Stimulated activated CD4-positive, alpha-beta T cell treated with anti-CD3 and anti-CD28 coated beads, Interleukin-4, amount 100 ng/mL, for 4 hours (primary cell): ENCODE measurements at regions not wholly inside any gene's neighbourhood (a gene's known extent, or its start where the extent isn't known, plus 50 kb on each side); places are given as distances from the start of the nearest gene placed in this dataset.
"Not testable (repeated sequence)": the region's sequence is repeated elsewhere in the genome, so short reads cannot be mapped to it uniquely, and the experiment has no call there.

Experiments used
- DNase-seq, 2 experiments: peaks; one replicate each; pipeline ENCODE4 v3.0.0-alpha.2; 2020

GRCh38 chrX:9390121-9390520 is 74.7 kb upstream of the TBL1X start:
- no peak for DNase-seq

GRCh38 chrX:9390693-9391368 is 74.0 kb upstream of the TBL1X start:
- no peak for DNase-seq

GRCh38 chrX:9392445-9392844 is 72.4 kb upstream of the TBL1X start:
- no peak for DNase-seq

- DNase-seq: no peak
These were observed 71.3 kb upstream of the TBL1X start for GRCh38 chrX:9393571-9393970.

GRCh38 chrX:9394212-9394611 is 70.6 kb upstream of the TBL1X start:
- DNase-seq: no peak

GRCh38 chrX:9396930-9397329 is 67.9 kb upstream of the TBL1X start:
- DNase-seq: no peak

GRCh38 chrX:9401051-9401450 is 63.8 kb upstream of the TBL1X start:
- DNase-seq: no peak

GRCh38 chrX:9403374-9403773 is 61.5 kb upstream of the TBL1X start:
- DNase-seq: no peak

- not testable (repeated sequence) for DNase-seq
These were observed 59.2 kb upstream of the TBL1X start for GRCh38 chrX:9405635-9406034.

GRCh38 chrX:9410889-9411288 is 54.0 kb upstream of the TBL1X start:
- not testable (repeated sequence) for DNase-seq

- DNase-seq: not testable (repeated sequence)
These were observed 53.2 kb upstream of the TBL1X start for GRCh38 chrX:9411682-9412081.

GRCh38 chrX:9414416-9414815 is 50.4 kb upstream of the TBL1X start:
- no peak for DNase-seq
